Neural progenitor cell (in vitro differentiated cells): ENCODE measurements at regions not wholly inside any gene's neighbourhood (a gene's known extent, or its start where the extent isn't known, plus 50 kb on each side); places are given as distances from the start of the nearest gene placed in this dataset.

ENCODE experiments used
- EZH2 ChIP-seq: fragments of 200-600 bp; sonication (generic); IDR thresholded peaks from 2 replicates; pipeline ENCODE4 v1.6.1; 2017; ENCODE audit warnings: antibody characterized with exemption, mild to moderate bottlenecking, moderate library complexity
- EZH2phosphoT487 ChIP-seq: fragments of 200-600 bp; sonication (generic); IDR thresholded peaks from 2 replicates; pipeline ENCODE4 v1.6.1; 2017; ENCODE audit warnings: antibody characterized with exemption
- TF ChIP-seq, protein P1 (sequence below): fragments of 200-600 bp; sonication (generic); IDR thresholded peaks from 2 replicates; pipeline ENCODE4 v1.5.1; 2017; ENCODE audit warnings: antibody characterized with exemption, mild to moderate bottlenecking

DNA sequence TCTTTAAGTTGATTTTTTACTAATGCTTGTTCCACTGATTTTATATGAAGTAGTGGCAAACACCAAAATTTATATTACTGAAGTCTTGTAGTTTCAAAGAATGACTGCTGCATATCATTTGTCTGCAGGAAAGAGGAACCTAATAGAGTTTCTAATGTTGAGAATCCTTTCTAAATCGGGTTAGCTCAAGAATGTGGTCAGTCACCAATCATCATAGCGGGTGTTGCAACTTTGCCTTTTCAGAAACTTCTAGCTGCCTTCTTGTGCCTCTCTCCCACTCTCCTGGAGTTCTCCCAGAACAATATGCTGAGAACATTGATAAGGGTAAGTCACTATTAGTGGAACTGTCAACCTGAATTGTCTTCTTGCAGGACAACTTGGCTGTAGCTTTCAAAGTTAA lies 524.8 kb upstream of the SORCS1 start:
- TF ChIP-seq, protein P1, sequence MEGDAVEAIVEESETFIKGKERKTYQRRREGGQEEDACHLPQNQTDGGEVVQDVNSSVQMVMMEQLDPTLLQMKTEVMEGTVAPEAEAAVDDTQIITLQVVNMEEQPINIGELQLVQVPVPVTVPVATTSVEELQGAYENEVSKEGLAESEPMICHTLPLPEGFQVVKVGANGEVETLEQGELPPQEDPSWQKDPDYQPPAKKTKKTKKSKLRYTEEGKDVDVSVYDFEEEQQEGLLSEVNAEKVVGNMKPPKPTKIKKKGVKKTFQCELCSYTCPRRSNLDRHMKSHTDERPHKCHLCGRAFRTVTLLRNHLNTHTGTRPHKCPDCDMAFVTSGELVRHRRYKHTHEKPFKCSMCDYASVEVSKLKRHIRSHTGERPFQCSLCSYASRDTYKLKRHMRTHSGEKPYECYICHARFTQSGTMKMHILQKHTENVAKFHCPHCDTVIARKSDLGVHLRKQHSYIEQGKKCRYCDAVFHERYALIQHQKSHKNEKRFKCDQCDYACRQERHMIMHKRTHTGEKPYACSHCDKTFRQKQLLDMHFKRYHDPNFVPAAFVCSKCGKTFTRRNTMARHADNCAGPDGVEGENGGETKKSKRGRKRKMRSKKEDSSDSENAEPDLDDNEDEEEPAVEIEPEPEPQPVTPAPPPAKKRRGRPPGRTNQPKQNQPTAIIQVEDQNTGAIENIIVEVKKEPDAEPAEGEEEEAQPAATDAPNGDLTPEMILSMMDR: no peak
- TF ChIP-seq EZH2phosphoT487 (no peak), EZH2 (no peak)
